ENCODE measurements at regions not wholly inside any gene's neighbourhood (a gene's known extent, or its start where the extent isn't known, plus 50 kb on each side); places are given as distances from the start of the nearest gene placed in this dataset.

DNA sequence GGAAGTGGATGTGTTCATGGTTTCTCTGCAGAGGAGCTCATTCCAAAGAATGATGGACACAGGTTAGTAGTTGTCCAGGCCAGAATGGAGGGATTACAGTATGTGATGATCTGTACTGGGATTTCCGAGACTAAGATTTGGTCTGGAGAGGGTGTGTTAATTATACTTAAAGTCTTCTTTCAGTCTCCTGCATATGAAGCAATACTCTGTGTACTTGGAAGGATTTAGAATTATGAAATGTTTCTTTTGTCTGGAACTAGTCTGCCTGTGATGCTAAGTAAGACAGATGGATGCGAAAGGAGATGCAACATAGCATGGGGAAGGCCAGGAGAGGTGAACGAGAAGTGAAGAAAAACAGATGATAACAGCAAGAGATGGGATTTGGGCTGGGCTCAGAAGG is 305.1 kb upstream of the LYZL1 start:
- TF ChIP-seq POLR2AphosphoS5 (IDR thresholded peaks at IDR 0.05), result no peak
- TF ChIP-seq, protein P1, sequence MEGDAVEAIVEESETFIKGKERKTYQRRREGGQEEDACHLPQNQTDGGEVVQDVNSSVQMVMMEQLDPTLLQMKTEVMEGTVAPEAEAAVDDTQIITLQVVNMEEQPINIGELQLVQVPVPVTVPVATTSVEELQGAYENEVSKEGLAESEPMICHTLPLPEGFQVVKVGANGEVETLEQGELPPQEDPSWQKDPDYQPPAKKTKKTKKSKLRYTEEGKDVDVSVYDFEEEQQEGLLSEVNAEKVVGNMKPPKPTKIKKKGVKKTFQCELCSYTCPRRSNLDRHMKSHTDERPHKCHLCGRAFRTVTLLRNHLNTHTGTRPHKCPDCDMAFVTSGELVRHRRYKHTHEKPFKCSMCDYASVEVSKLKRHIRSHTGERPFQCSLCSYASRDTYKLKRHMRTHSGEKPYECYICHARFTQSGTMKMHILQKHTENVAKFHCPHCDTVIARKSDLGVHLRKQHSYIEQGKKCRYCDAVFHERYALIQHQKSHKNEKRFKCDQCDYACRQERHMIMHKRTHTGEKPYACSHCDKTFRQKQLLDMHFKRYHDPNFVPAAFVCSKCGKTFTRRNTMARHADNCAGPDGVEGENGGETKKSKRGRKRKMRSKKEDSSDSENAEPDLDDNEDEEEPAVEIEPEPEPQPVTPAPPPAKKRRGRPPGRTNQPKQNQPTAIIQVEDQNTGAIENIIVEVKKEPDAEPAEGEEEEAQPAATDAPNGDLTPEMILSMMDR (IDR thresholded peaks at IDR 0.05), result no peak
